HG02763 (cell line): ENCODE measurements at regions not wholly inside any gene's neighbourhood (a gene's known extent, or its start where the extent isn't known, plus 50 kb on each side); places are given as distances from the start of the nearest gene placed in this dataset.
"Not testable (repeated sequence)": the region's sequence is repeated elsewhere in the genome, so short reads cannot be mapped to it uniquely, and the experiment has no call there.

Experiments
- ATAC-seq: cut with Tn5 transposase; IDR thresholded peaks from one replicate; pipeline ENCODE4 v1.9.1; 2021; ENCODE audit warnings: mild to moderate bottlenecking, moderate library complexity; ENCODE audit not compliant: unreplicated experiment

DNA sequence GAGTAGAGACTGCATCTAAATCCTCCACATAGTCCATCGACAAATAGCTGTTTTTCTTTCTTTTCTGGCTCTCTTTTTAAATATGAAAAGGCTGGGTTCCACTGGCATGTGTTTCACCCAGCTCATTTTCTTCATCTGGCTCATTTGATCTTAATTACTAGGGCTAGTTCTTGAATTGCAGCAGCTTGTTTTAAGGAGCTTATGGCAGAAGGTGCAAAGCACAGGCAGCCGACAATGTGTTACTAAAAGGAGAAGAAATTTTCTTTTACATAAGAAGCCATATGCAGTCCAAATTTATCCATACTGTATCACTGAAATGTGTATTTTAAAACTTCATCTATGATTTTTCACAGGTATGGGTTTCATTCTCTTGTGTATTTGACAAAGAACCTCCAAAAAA lies 205.6 kb upstream of the PTER start:
- no peak for ATAC-seq

DNA sequence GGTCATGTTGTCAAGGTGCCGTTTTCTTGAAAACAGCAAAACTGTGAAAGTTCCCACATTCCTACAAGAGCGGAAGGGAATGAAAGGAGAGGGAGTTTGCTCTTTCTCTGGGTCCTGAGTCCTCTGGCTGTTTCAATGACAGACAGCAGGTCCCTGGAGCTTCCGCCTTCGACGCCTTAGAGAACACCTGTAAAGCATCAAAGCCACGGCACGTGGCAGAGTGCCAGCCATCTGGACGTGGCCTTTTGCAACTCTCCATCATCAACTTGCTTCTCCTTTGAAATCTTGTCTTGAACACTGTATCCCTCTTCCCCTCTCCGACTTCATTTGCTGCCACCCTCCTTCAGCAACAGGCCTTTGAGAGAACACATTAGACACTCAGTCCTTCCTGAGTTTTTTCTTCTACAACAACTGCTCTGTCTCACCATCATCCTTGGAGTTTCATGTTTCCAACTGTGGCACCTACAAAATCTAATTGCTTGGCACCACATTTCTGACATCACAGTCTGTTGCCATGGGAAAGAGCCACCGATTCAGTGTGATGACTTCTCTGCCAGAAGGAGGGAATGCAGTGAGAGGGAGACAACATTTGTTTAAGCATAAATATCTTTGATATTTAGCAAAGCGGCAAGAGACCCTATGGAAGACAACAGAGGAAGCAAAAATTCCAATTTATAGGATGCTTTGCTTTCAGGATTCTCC lies 204.9 kb upstream of the PTER start:
- ATAC-seq, result no peak

DNA sequence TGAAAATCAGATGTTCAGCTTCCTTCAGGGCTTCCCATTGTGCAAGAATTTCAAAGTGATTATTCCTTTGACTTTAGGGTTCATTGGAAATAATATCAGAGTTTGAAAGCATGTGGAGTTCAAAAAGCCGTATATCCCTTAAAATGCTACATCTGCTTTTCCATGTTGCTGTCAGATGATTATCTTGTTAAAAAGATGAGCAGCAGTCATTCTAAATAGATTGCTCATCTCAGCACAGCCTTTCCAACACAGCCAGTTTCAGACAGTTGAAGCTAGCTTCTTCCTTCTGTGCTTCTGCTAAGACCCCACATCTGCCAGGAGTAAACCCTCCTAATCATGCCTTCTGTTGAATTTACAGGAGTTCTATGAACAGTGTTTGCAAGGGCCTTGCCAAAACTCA lies 204.4 kb upstream of the PTER start:
- no peak for ATAC-seq

DNA sequence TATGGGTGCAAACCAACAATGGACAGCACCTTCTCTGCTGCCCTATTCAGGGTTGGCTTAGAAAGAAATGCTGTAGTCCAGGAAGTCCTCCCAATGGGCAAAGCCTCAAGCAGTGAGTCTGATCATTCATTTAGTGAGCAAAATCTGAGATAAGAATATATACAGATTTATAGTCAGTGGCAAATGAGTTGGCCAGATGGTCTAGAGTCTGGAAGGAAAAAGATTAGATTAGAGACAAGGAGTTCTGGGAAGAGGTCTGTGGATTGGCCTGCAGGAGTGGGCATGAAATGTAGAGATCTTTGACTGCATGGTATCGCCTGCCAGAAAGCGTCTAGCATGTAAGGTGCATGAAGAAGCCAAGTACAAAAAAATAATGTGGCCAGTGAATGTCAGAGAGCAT lies 201.9 kb upstream of the PTER start:
- ATAC-seq, result no peak

GRCh38 chr10:16242446-16242845 lies 194.4 kb upstream of the PTER start:
- ATAC-seq, result no peak

- no peak for ATAC-seq
These were observed 193.8 kb upstream of the PTER start for GRCh38 chr10:16242859-16243613.

GRCh38 chr10:16250136-16250535 lies 186.7 kb upstream of the PTER start:
- not testable (repeated sequence) for ATAC-seq

GRCh38 chr10:16256336-16256735 lies 180.5 kb upstream of the PTER start:
- ATAC-seq, result no peak

GRCh38 chr10:16258291-16259040 lies 178.3 kb upstream of the PTER start:
- ATAC-seq, result no peak

- ATAC-seq, result no peak
These were observed 177.1 kb upstream of the PTER start for GRCh38 chr10:16259726-16260125.

DNA sequence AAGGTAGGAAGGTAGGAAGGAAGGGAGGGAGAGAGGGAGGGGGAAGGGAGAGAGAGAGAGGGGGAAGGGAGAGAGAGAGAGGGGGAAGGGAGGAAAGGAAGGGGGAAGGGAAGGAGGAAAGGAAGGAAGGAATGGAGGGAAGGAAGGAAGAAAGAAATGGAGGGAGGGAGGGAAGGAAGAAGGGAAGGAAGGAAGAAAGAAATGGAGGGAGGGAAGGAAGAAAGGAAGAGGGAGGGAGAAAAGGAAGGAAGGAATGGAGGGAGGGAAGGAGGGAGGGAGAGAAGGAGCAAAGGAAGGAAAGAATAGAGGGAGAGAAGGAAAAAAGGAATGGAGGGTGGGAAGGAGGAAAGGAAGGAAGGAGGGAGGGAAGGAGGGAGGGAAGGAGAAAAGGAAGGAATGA lies 176.4 kb upstream of the PTER start:
- no peak for ATAC-seq

DNA sequence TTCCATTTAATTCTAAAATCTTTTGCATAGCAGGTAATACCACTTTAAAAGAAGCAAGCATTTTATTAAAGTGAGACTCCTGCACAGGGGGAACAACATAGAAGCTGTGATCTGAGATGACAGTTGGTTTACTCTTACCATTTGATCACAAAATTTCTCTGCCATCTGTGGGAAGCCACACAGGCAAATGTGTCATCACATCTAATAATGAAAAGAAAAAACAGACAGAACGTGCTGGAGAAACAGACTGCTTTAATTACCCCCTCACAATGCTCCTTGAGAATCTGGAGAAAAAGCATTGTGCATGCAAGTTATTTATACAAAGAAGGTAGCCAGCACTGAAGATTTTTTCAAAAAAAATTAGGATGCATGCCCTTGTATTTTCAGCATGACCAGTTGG lies 165.2 kb upstream of the PTER start:
- no peak for ATAC-seq

DNA sequence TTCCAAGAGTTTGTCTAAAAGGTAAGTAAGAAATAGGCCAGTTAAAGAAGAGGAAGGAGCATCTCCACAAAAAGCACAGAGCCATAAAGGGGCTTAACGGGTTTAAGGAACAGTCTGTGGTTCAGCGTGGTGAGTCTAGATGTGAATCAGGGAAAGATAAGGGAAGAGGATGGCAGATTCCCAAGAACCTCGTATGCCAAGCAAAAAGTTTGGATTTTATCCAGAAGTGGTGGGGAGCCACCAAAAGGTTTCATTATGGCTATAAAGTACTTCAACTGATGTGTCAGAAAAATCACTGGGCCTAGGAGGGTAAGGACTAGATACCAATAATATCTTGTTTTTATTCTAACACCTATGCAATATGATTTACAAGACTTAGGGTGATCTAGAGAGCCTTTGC lies 161.9 kb upstream of the PTER start:
- no peak for ATAC-seq

GRCh38 chr10:16280595-16280994 lies 156.2 kb upstream of the PTER start:
- no peak for ATAC-seq

- ATAC-seq, result no peak
These were observed 144.4 kb upstream of the PTER start for GRCh38 chr10:16292366-16292765.

GRCh38 chr10:16297069-16297468 lies 139.7 kb upstream of the PTER start:
- ATAC-seq, result no peak

DNA sequence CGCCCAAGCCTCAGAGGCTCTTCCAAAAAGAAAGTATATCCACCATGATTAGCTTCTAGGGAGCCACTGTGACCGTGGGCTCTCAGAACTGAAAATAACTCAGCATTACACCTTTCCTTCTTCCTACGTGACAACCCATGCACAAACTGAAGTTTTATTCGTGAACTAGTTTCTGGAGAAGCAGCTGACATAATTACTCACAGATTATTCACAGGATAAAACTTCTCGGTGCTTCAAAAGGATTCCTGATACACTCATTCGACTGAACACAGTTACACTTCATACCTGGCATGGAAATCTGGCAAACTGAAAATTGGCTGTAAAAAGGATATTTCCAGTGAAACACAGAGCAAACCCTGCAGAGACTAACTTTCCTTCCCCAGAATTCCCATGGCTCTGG lies 139.2 kb upstream of the PTER start:
- ATAC-seq, result no peak

GRCh38 chr10:16304311-16304710 lies 132.5 kb upstream of the PTER start:
- no peak for ATAC-seq

- no peak for ATAC-seq
These were observed 126.4 kb upstream of the PTER start for GRCh38 chr10:16310440-16310839.

DNA sequence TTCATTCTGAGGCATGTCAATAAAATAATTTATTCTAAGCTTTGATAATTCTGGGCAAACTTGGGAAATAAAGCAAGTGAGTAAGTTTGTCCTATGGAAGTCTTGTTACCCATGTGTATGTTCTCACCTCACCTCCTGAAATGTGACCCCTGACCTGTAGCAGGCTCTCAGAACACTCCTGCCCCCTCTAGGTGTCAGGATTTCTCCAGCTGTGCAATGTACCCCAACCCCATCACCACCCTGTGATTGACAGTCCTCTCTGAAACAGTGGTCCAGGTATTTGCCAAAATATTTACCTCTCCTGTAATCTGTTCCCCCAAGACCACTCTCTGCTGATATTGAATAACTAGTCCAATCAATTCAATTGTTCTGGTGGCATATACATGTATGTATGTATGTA lies 122.6 kb upstream of the PTER start:
- no peak for ATAC-seq

DNA sequence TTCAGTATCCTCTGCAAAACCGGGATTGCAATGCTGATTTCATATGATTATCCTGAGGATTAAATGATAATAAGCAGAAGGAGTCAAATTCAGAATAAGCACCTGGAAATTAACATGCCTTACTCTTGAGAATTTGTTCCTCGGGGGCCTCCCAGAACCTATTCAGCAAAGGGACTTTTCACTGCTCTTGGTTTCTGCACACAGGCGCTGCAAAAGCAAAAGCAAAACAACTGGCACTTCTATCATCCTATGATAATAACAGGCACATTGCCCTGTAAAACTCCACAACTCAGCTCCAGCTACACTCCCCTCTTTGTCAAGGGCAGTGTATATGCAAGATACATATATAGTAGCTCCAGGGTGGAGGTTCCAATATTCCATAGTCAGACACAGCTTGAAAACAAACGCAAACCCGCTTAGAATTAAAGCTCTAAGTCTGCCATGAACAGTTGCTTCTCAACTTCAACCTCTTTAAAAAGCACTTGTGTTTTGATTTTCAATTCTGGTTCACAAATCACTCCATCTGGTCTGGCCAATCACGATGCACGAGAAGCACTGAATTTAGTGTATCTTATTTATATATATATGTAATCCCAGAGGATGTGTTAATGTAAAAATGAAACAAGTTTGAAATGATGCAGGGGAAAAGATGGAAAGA lies 119.9 kb upstream of the PTER start:
- ATAC-seq, result no peak
